ENCODE measurements at regions not wholly inside any gene's neighbourhood (a gene's known extent, or its start where the extent isn't known, plus 50 kb on each side); places are given as distances from the start of the nearest gene placed in this dataset.

GRCh38 chr7:4621396-4621795, 60.7 kb upstream of the FOXK1 start:
- WGBS (ENCODE audit: insufficient coverage) = 100% methylated on average over 4 of the region's 5 CpGs
- H3K27ac ChIP-seq (ENCODE audit: insufficient read depth in 1 of 2, low read depth in 1 of 2, low read length in 2 of 2, poor library complexity in 1 of 2, severe bottlenecking in 2 of 2) = no peak overlapping the region

DNA sequence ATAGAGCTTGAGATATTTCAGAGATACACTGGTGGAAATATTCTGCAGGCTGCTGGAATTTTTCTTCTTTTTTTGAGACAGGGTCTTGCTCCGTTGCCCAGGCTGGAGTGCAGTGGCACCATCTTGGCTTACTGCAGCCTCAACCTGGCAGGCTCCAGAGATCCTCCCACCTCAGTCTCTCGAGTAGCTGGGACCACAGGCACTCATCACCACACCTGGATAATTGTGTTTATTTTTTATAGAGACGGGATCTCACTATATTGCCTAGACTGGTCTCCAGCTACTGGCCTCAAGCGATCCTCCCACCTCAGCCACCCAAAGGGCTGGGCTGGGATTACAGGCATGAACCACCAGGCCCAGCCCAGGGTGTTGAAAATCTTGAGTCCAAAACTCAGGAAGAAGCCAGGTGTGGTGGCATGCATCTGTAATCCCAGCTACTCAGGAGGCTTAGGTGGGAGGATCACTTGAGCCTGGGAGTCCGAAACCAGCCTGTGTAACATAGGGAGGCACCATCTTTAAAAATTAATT, 55.7 kb upstream of the FOXK1 start:
- CTCF ChIA-PET = interaction anchor here (0.8 to 2.1 kb wide), 4 partner anchors 11 to 98 kb away, joined by 3 to 9 read pairs (median 4); no protein-coding TSS in a partner anchor
- WGBS (ENCODE audit: insufficient coverage) = 90% methylated on average over 2 of the region's 5 CpGs
- H3K4me1 ChIP-seq (ENCODE audit: control extremely low read depth in 1 of 4, control insufficient read depth in 4 of 4, insufficient read depth in 4 of 4, low read length in 3 of 4) = peaks cover 0 to 32% (median 15%) of the 10 kb centered on the region in 4 experiments
- no peaks in the 10 kb centered on the region for H3K36me3 ChIP-seq (ENCODE audit: control insufficient read depth in 4 of 4, insufficient read depth in 4 of 4, low read length in 3 of 4)
- POLR2A ChIA-PET = no interaction called here
- H3K27ac ChIP-seq (ENCODE audit: insufficient read depth in 1 of 2, low read depth in 1 of 2, low read length in 2 of 2, poor library complexity in 1 of 2, severe bottlenecking in 2 of 2) = no peak overlapping the region
- no peak for DNase-seq
- H3K27me3 ChIP-seq (replicated peaks in 2 of 5; ENCODE audit: control insufficient read depth in 4 of 5, insufficient read depth in 5 of 5, low read length in 4 of 5) = no peaks in the 10 kb centered on the region
- no peak overlapping the region for H3K4me3 ChIP-seq (ENCODE audit: control insufficient read depth in 1 of 7, extremely low read depth in 1 of 7, insufficient read depth in 4 of 7, low read depth in 2 of 7, low read length in 6 of 7)
- peaks cover 0 to 15% (median 2%) of the 10 kb centered on the region in 5 experiments for H3K9me3 ChIP-seq (ENCODE audit: control extremely low read depth in 1 of 5, control insufficient read depth in 4 of 5, insufficient read depth in 2 of 5, low read depth in 1 of 5, low read length in 4 of 5)

More at GRCh38 chr7:4621396-4621795, 60.7 kb upstream of the FOXK1 start:
- ChIA-PET CTCF (no interaction called here), POLR2A (no interaction called here)
- H3K4me1 ChIP-seq (ENCODE audit: control extremely low read depth in 1 of 4, control insufficient read depth in 4 of 4, insufficient read depth in 4 of 4, low read length in 3 of 4) = peaks cover 0 to 26% (median 17%) of the 10 kb centered on the region in 4 experiments
- H3K9me3 ChIP-seq (ENCODE audit: control extremely low read depth in 1 of 5, control insufficient read depth in 4 of 5, insufficient read depth in 2 of 5, low read depth in 1 of 5, low read length in 4 of 5) = peaks cover 0 to 15% (median 2%) of the 10 kb centered on the region in 5 experiments
- no peak overlapping the region for H3K4me3 ChIP-seq (ENCODE audit: control insufficient read depth in 1 of 7, extremely low read depth in 1 of 7, insufficient read depth in 4 of 7, low read depth in 2 of 7, low read length in 6 of 7)
- H3K27me3 ChIP-seq (replicated peaks in 2 of 5; ENCODE audit: control insufficient read depth in 4 of 5, insufficient read depth in 5 of 5, low read length in 4 of 5) = no peaks in the 10 kb centered on the region
- no peak for DNase-seq
- H3K36me3 ChIP-seq (ENCODE audit: control insufficient read depth in 4 of 4, insufficient read depth in 4 of 4, low read length in 3 of 4) = no peaks in the 10 kb centered on the region

DNA sequence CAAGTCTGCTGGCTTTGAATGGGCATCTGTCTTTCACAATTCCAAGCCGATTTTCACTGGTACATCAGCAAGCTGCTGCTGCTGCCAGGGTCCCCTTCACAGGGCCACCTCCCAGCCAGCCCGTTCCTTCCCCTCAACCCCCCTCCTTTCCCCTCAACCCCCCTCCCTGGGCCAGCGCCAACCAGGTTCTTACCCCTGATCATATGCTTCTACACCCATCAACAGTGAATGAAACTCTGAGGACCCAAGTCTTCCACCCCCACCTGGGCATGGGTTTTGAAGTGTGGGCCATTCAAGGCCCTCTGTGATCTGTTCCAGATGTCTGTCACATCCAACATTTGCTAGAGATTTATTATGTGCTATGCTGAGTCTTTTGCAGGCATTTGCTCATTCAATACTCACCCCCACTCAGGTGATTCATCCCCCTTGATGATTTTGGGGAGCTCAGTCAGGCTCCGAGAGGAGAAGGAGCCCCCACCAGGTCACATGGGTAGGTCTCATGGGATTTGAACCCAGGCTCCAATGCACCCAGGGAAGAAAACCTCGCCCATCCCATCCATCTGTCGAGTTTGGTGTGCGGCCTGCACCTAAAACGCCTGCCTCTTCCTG, 52.7 kb upstream of the FOXK1 start:
- peak in 2 of 3 donors; percentile 42 to 55 for DNase-seq
- CTCF ChIA-PET = interaction anchor here (0.9 kb wide), 1 partner anchor 12 kb away, joined by 3 read pairs; no protein-coding TSS in a partner anchor
- POLR2A ChIA-PET = no interaction called here
- Histone ChIP-seq H3K9me3 (ENCODE audit: control extremely low read depth in 1 of 5, control insufficient read depth in 4 of 5, insufficient read depth in 2 of 5, low read depth in 1 of 5, low read length in 4 of 5) (no peaks in the 10 kb centered on the region), H3K4me1 (ENCODE audit: control extremely low read depth in 1 of 4, control insufficient read depth in 4 of 4, insufficient read depth in 4 of 4, low read length in 3 of 4) (peaks cover 0 to 38% (median 20%) of the 10 kb centered on the region in 4 experiments), H3K4me3 (ENCODE audit: control insufficient read depth in 1 of 7, extremely low read depth in 1 of 7, insufficient read depth in 4 of 7, low read depth in 2 of 7, low read length in 6 of 7) (no peak overlapping the region), H3K27ac (ENCODE audit: insufficient read depth in 1 of 2, low read depth in 1 of 2, low read length in 2 of 2, poor library complexity in 1 of 2, severe bottlenecking in 2 of 2) (no peak overlapping the region), H3K36me3 (ENCODE audit: control insufficient read depth in 4 of 4, insufficient read depth in 4 of 4, low read length in 3 of 4) (no peaks in the 10 kb centered on the region), H3K27me3 (replicated peaks in 2 of 5; ENCODE audit: control insufficient read depth in 4 of 5, insufficient read depth in 5 of 5, low read length in 4 of 5) (no peaks in the 10 kb centered on the region)
- 78% methylated on average over 6 of the region's 8 CpGs for WGBS (ENCODE audit: insufficient coverage)

GRCh38 chr7:4631380-4632179, 50.5 kb upstream of the FOXK1 start:
- H3K4me3 ChIP-seq (ENCODE audit: control insufficient read depth in 1 of 7, extremely low read depth in 1 of 7, insufficient read depth in 4 of 7, low read depth in 2 of 7, low read length in 6 of 7) = no peak overlapping the region
- no peaks in the 10 kb centered on the region for H3K9me3 ChIP-seq (ENCODE audit: control extremely low read depth in 1 of 5, control insufficient read depth in 4 of 5, insufficient read depth in 2 of 5, low read depth in 1 of 5, low read length in 4 of 5)
- WGBS (ENCODE audit: insufficient coverage) = 63% methylated on average over 23 of the region's 25 CpGs
- H3K27me3 ChIP-seq (replicated peaks in 2 of 5; ENCODE audit: control insufficient read depth in 4 of 5, insufficient read depth in 5 of 5, low read length in 4 of 5) = no peaks in the 10 kb centered on the region
- H3K27ac ChIP-seq (ENCODE audit: insufficient read depth in 1 of 2, low read depth in 1 of 2, low read length in 2 of 2, poor library complexity in 1 of 2, severe bottlenecking in 2 of 2) = no peak overlapping the region
- DNase-seq = peak; percentile 69 to 83 (median 79)
- H3K4me1 ChIP-seq (ENCODE audit: control extremely low read depth in 1 of 4, control insufficient read depth in 4 of 4, insufficient read depth in 4 of 4, low read length in 3 of 4) = peaks cover 0 to 25% (median 10%) of the 10 kb centered on the region in 4 experiments
- POLR2A ChIA-PET = no interaction called here
- no peaks in the 10 kb centered on the region for H3K36me3 ChIP-seq (ENCODE audit: control insufficient read depth in 4 of 4, insufficient read depth in 4 of 4, low read length in 3 of 4)
- CTCF ChIA-PET = interaction anchor here (0.6 to 2.5 kb wide), 13 partner anchors 8 to 123 kb away, joined by 3 to 23 read pairs (median 4); no protein-coding TSS in a partner anchor

Data from common myeloid progenitor, CD34-positive (primary cell).